ENCODE measurements at regions not wholly inside any gene's neighbourhood (a gene's known extent, or its start where the extent isn't known, plus 50 kb on each side); places are given as distances from the start of the nearest gene placed in this dataset.
"Not testable (repeated sequence)": the region's sequence is repeated elsewhere in the genome, so short reads cannot be mapped to it uniquely, and the experiment has no call there.

DNA sequence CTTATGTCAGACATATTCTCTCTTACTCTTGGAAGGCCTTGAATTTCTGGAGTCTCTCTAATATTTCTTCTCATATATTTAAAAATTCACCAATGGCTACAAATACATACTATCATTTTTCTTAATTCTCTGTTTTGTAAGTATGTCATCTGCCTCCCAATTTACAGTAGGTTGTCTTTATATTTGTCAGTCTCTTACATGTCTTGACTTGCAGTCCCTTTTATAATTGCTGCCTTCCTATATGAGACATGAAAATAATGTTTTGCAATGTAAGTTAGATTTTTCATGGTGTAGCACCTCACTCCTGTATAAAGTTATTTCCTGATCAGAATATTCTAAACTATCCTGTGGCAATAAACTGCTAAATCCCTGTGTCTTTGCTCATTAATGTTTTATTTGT lies 223.1 kb upstream of the C1QTNF3 start:
- not testable (repeated sequence) for H3K4me3 ChIP-seq (ENCODE audit: low read length); H3K36me3 ChIP-seq (ENCODE audit: control insufficient read depth, insufficient read depth, low read length); H3K4me1 ChIP-seq (ENCODE audit: control insufficient read depth, insufficient read depth, low read length); H3K9me3 ChIP-seq (ENCODE audit: control insufficient read depth, low read depth, low read length); H3K27me3 ChIP-seq (ENCODE audit: control insufficient read depth, insufficient read depth, low read length); H3K27ac ChIP-seq (ENCODE audit: low read length); DNase-seq

DNA sequence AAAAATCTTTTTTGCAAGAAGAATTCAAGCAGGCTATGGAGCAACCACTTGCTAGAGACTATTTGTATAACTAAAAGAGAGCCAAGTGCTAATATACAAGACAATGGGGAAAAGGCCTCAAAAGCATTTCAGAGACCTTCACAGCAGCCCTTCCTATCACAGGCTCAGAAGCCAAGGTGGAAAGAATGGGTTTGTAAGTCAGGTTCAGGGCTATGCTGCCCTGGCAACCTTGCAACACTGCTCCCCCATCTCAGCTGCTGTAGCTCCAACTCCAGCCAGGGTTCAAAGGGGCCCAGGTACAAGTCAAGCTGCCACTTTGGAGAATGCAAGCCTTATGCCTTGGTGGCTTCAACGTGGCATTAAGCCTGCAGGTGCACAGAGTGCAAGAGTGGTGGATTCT lies 253.7 kb upstream of the C1QTNF3 start:
- H3K4me3 ChIP-seq (ENCODE audit: low read length); DNase-seq; H3K9me3 ChIP-seq (ENCODE audit: control insufficient read depth, low read depth, low read length); H3K4me1 ChIP-seq (ENCODE audit: control insufficient read depth, insufficient read depth, low read length); H3K27ac ChIP-seq (ENCODE audit: low read length); H3K36me3 ChIP-seq (ENCODE audit: control insufficient read depth, insufficient read depth, low read length); H3K27me3 ChIP-seq (ENCODE audit: control insufficient read depth, insufficient read depth, low read length): not testable (repeated sequence)
- no CpG with 5 or more reads among the region's 1 CpG for WGBS (ENCODE audit: insufficient coverage, low lambda C conversion rate)

DNA sequence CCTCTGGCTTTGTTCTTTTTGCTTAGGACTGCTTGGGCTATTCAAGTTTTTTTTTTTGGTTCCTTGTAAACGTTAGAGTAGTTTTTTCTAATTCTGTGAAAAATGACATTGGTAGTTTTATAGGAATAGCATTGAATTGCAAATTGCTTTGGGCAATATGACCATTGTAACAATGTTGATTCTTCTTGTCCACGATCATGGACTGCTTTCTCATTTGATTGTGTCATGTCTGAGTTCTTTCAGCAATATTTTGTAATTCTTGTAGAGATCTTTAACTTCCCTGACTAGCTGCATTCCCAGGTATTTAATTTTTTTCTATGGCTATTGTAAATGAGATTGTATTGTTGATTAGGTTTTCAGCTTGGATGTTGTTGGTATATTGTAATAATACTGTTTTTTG lies 286.2 kb upstream of the C1QTNF3 start:
- not testable (repeated sequence) for H3K27me3 ChIP-seq (ENCODE audit: control insufficient read depth, insufficient read depth, low read length); H3K27ac ChIP-seq (ENCODE audit: low read length); DNase-seq; H3K4me3 ChIP-seq (ENCODE audit: low read length); H3K36me3 ChIP-seq (ENCODE audit: control insufficient read depth, insufficient read depth, low read length); H3K9me3 ChIP-seq (ENCODE audit: control insufficient read depth, low read depth, low read length); H3K4me1 ChIP-seq (ENCODE audit: control insufficient read depth, insufficient read depth, low read length)
- WGBS (ENCODE audit: insufficient coverage, low lambda C conversion rate), result no CpG with 5 or more reads among the region's 2 CpGs

- H3K27me3 ChIP-seq (ENCODE audit: control insufficient read depth, insufficient read depth, low read length); H3K27ac ChIP-seq (ENCODE audit: low read length); DNase-seq; H3K4me1 ChIP-seq (ENCODE audit: control insufficient read depth, insufficient read depth, low read length); H3K36me3 ChIP-seq (ENCODE audit: control insufficient read depth, insufficient read depth, low read length); H3K4me3 ChIP-seq (ENCODE audit: low read length); H3K9me3 ChIP-seq (ENCODE audit: control insufficient read depth, low read depth, low read length): not testable (repeated sequence)
Measured at GRCh38 chr5:34329611-34330108, 286.6 kb upstream of the C1QTNF3 start.

DNA sequence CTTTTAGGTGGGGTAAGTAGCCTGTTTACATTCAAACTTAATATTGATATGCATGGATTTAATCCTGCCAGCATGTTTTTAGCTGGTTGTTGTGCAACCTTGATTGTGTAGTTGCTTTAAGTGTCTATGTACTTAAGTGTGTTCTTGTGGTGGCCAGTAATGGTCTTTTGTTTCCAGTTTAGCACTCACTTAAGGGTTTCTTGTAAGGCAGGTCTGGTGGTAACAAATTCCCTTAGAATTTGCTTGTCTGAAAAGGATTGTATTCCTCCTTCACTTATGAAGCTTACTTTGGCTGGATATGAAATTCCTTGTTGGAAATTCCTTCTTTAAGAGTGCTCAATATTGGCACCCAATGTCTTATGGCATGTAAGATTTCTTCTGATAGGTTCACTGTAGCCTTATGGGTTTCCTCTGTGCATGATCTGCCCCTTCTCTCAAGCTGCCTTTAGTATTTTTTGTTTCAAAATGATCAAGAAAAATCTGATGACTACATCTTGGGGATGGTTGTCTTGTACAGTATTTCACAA lies 289.0 kb upstream of the C1QTNF3 start:
- H3K36me3 ChIP-seq (ENCODE audit: control insufficient read depth, insufficient read depth, low read length); H3K27me3 ChIP-seq (ENCODE audit: control insufficient read depth, insufficient read depth, low read length): not testable (repeated sequence)

DNA sequence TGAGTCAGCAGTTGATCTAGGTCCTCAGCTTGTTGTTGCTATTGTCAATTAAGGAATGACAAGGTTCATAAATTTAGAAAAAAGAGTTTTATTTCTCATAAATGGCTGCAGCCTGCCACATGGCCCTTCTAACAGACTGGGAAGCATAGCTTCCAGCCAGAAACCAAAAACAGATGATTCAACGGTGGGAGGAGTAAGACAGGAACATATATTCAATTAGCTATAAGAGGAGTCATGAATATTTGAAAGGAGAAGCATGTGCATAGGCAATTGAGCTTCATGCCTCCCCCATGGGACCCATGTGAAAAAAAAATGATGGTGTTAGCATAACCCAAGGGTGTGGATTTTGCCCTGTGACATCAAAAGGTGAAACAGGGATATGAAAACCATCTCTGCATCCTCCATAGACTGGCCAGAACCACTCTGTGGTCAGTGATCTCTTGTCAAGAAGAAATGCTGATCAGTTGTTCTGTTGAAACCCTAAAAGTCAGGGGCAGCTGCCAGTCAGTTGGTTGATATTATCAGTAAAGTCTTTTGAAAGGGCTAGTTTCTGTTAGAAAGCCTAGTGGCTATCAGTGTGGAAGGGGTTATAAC lies 296.5 kb upstream of the C1QTNF3 start:
- no CpG with 5 or more reads among the region's 1 CpG for WGBS (ENCODE audit: insufficient coverage, low lambda C conversion rate)
- H3K9me3 ChIP-seq (ENCODE audit: control insufficient read depth, low read depth, low read length); DNase-seq; H3K27me3 ChIP-seq (ENCODE audit: control insufficient read depth, insufficient read depth, low read length); H3K4me1 ChIP-seq (ENCODE audit: control insufficient read depth, insufficient read depth, low read length); H3K4me3 ChIP-seq (ENCODE audit: low read length); H3K27ac ChIP-seq (ENCODE audit: low read length); H3K36me3 ChIP-seq (ENCODE audit: control insufficient read depth, insufficient read depth, low read length): not testable (repeated sequence)

More for the DNA sequence above, 289.0 kb upstream of the C1QTNF3 start:
- H3K4me3 ChIP-seq (ENCODE audit: low read length); H3K27ac ChIP-seq (ENCODE audit: low read length); H3K9me3 ChIP-seq (ENCODE audit: control insufficient read depth, low read depth, low read length); H3K4me1 ChIP-seq (ENCODE audit: control insufficient read depth, insufficient read depth, low read length); DNase-seq: not testable (repeated sequence)

DNA sequence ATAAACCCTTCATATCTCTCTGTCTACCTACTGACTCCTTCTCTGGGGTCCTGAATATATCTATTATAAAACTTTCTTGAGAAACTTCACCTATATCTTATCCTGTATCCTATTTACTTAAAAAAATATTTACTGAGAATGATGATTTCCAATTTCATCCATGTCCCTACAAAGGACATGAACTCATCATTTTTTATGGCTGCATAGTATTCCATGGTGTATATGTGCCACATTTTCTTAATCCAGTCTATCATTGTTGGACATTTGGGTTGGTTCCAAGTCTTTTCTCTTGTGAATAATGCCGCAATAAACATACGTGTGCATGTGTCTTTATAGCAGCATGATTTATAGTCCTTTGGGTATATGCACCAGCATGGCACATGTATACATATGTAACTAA lies 301.7 kb upstream of the RAI14 start:
- H3K4me1 ChIP-seq (ENCODE audit: control insufficient read depth, insufficient read depth, low read length); H3K27me3 ChIP-seq (ENCODE audit: control insufficient read depth, insufficient read depth, low read length); H3K9me3 ChIP-seq (ENCODE audit: control insufficient read depth, low read depth, low read length); H3K27ac ChIP-seq (ENCODE audit: low read length); DNase-seq; H3K36me3 ChIP-seq (ENCODE audit: control insufficient read depth, insufficient read depth, low read length); H3K4me3 ChIP-seq (ENCODE audit: low read length): not testable (repeated sequence)
- no CpG with 5 or more reads among the region's 2 CpGs for WGBS (ENCODE audit: insufficient coverage, low lambda C conversion rate)

DNA sequence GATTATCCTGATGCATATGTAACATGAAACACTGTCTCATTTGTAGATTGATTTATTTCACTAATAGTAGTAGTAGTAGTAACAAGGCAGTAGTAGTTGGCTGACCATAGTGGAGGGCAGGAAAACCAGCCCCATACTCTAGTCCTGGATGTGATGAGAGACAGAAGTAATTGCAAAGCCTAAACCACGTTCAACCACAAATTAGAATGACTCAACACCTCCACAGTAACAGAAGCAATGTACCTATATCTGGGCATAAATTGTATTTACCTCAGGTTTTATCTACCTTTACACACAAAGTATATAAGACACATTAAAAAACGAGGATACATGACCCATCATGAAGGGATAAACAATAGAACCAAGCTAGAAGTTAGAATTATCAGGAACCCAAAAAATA lies 284.7 kb upstream of the RAI14 start:
- H3K4me3 ChIP-seq (ENCODE audit: low read length); H3K36me3 ChIP-seq (ENCODE audit: control insufficient read depth, insufficient read depth, low read length); H3K27ac ChIP-seq (ENCODE audit: low read length); H3K27me3 ChIP-seq (ENCODE audit: control insufficient read depth, insufficient read depth, low read length); H3K9me3 ChIP-seq (ENCODE audit: control insufficient read depth, low read depth, low read length); H3K4me1 ChIP-seq (ENCODE audit: control insufficient read depth, insufficient read depth, low read length); DNase-seq: not testable (repeated sequence)
- no CpG with 5 or more reads among the region's 2 CpGs for WGBS (ENCODE audit: insufficient coverage, low lambda C conversion rate)

DNA sequence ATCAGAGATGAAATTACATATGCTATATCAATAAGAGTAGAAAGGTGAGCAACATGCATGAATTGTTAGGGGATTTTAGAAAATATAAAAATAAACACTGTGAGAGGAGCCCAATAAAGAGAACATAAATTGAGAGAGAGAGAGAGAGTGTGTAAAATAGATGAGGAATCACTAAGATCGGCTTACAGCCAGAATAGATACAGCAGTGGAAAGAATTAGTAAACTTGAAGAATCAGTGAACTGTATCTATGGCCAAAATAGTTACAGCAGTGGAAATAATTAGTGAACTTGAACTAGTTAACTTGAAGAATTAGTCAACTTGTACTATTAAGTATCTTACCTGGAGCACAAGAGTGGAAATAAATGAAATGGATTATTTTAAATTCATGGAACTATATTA lies 284.3 kb upstream of the RAI14 start:
- not testable (repeated sequence) for H3K4me1 ChIP-seq (ENCODE audit: control insufficient read depth, insufficient read depth, low read length); H3K9me3 ChIP-seq (ENCODE audit: control insufficient read depth, low read depth, low read length); H3K27ac ChIP-seq (ENCODE audit: low read length); H3K27me3 ChIP-seq (ENCODE audit: control insufficient read depth, insufficient read depth, low read length); H3K36me3 ChIP-seq (ENCODE audit: control insufficient read depth, insufficient read depth, low read length); H3K4me3 ChIP-seq (ENCODE audit: low read length); DNase-seq
- 0% methylated on average over 1 of the region's 1 CpG for WGBS (ENCODE audit: insufficient coverage, low lambda C conversion rate)

DNA sequence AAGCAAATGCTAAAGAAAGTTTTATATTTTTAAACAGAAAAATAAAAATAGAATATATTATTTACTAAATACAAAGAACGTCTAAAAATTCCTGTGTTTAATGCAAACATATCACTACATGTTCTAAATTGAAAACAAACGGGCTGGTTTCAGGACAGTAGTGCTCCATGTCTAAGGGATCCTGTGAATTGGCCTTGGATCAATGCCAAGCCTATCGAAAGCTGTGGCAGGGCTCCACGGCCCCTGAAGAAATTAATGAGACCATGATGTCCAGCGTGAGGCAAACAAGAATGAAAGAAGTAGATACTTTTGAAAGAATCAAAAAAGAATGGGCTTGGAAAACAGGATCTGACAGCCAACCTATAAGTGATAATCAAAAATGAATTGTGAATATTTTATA lies 283.4 kb upstream of the RAI14 start:
- H3K27ac ChIP-seq (ENCODE audit: low read length); H3K9me3 ChIP-seq (ENCODE audit: control insufficient read depth, low read depth, low read length); DNase-seq; H3K4me3 ChIP-seq (ENCODE audit: low read length); H3K27me3 ChIP-seq (ENCODE audit: control insufficient read depth, insufficient read depth, low read length); H3K36me3 ChIP-seq (ENCODE audit: control insufficient read depth, insufficient read depth, low read length); H3K4me1 ChIP-seq (ENCODE audit: control insufficient read depth, insufficient read depth, low read length): not testable (repeated sequence)
- WGBS (ENCODE audit: insufficient coverage, low lambda C conversion rate), result 83% methylated on average over 1 of the region's 5 CpGs

GRCh38 chr5:34377651-34378050 lies 278.5 kb upstream of the RAI14 start:
- not testable (repeated sequence) for H3K4me1 ChIP-seq (ENCODE audit: control insufficient read depth, insufficient read depth, low read length); H3K27me3 ChIP-seq (ENCODE audit: control insufficient read depth, insufficient read depth, low read length); H3K4me3 ChIP-seq (ENCODE audit: low read length); H3K36me3 ChIP-seq (ENCODE audit: control insufficient read depth, insufficient read depth, low read length); H3K27ac ChIP-seq (ENCODE audit: low read length); H3K9me3 ChIP-seq (ENCODE audit: control insufficient read depth, low read depth, low read length); DNase-seq
- 0% methylated on average over 1 of the region's 2 CpGs for WGBS (ENCODE audit: insufficient coverage, low lambda C conversion rate)
